ENCODE measurements at regions not wholly inside any gene's neighbourhood (a gene's known extent, or its start where the extent isn't known, plus 50 kb on each side); places are given as distances from the start of the nearest gene placed in this dataset.
A peak's percentile ranks its signal among the peaks of the same experiment; 100 is the strongest.
"Not testable (repeated sequence)": the region's sequence is repeated elsewhere in the genome, so short reads cannot be mapped to it uniquely, and the experiment has no call there.

GRCh38 chr17:77066726-77067409 lies 73.9 kb upstream of the SEC14L1 start:
- peak; percentile 82 for TF ChIP-seq CTCF (IDR thresholded peaks at IDR 0.05; ENCODE audit: insufficient read depth, low read length, poor library complexity, severe bottlenecking)
- not testable (repeated sequence) for TF ChIP-seq EZH2phosphoT487 (conservative IDR thresholded peaks at IDR 0.05; ENCODE audit: low read length)

All from SU-DHL-6 (cell line).